Psoas muscle (tissue), 7 donors: ENCODE measurements at regions not wholly inside any gene's neighbourhood (a gene's known extent, or its start where the extent isn't known, plus 50 kb on each side); places are given as distances from the start of the nearest gene placed in this dataset.
A peak's percentile ranks its signal among the peaks of the same experiment; 100 is the strongest.

Source experiments
- ATAC-seq, 4 donors: fragments of 200-7000 bp; cut with Tn5 transposase; one replicate each; pipeline ENCODE4 v1.9.1; 2020; ENCODE audit warnings: moderate library complexity in 3 of 4, mild to moderate bottlenecking in 2 of 4
- DNase-seq, 2 donors: peaks; one replicate each; pipeline ENCODE4 v3.0.0-alpha.2; 2020
- H3K27ac ChIP-seq: fragments of 200-600 bp; one replicate; pipeline ENCODE4 v1.8.0; 2022
- H3K27me3 ChIP-seq, 3 donors: fragments of 200-600 bp in 1 of 3; one replicate each; pipeline versions ENCODE4 v1.6.1 to v1.8.0; 2013 to 2022; ENCODE audit warnings: low read length in 2 of 3, mild to moderate bottlenecking in 2 of 3, moderate library complexity in 1 of 3; ENCODE audit not compliant: insufficient read depth in 3 of 3
- H3K36me3 ChIP-seq, 2 donors: fragments of 200-600 bp in 1 of 2; one replicate each; pipeline versions ENCODE4 v1.6.1 to v1.8.0; 2013 to 2022; ENCODE audit warnings: low read depth in 1 of 2, mild to moderate bottlenecking in 1 of 2, moderate library complexity in 1 of 2; ENCODE audit not compliant: insufficient read depth in 1 of 2
- H3K4me1 ChIP-seq: fragments of 200-600 bp; one replicate; pipeline ENCODE4 v1.8.0; 2022
- H3K4me3 ChIP-seq: fragments of 200-600 bp; one replicate; pipeline ENCODE4 v1.8.0; 2022; ENCODE audit warnings: mild to moderate bottlenecking
- H3K9me3 ChIP-seq: fragments of 200-600 bp; one replicate; pipeline ENCODE4 v1.8.0; 2022
- CTCF ChIP-seq: fragments of 200-600 bp; IDR thresholded peaks from one replicate; pipeline ENCODE4 v1.8.0; 2022; ENCODE audit warnings: antibody characterized with exemption
- WGBS, 3 donors: extraction: QIAGEN DNeasy Blood & Tissue Kit; methylation state at CpG; one replicate each; pipeline versions ENCODE4 v1.1.6 to v1.1.7; 2013; 5-methylcytosine and 5-hydroxymethylcytosine counted together
- intact Hi-C, 2 donors: fragments of 100-400 bp; cut with DNase I; formaldehyde crosslinking; loops; one replicate each; pipeline versions ENCODE4 v1.11.0 to v1.14.2; 2022
- donor health status: healthy with polysubstance abuse.
- donor health status: DM: no; HTN: no; CAD: no; lungs with moderate emphysema.
- donor health status: Bipolar disorder and iron deficiency.
- donor health status: healthy.
- donor health status: DM: yes; HTN: yes; CAD: no.
- donor health status: DM: no; HTN: no; CAD: no.
- donor health status: DM: yes; HTN: yes; CAD: no.

DNA sequence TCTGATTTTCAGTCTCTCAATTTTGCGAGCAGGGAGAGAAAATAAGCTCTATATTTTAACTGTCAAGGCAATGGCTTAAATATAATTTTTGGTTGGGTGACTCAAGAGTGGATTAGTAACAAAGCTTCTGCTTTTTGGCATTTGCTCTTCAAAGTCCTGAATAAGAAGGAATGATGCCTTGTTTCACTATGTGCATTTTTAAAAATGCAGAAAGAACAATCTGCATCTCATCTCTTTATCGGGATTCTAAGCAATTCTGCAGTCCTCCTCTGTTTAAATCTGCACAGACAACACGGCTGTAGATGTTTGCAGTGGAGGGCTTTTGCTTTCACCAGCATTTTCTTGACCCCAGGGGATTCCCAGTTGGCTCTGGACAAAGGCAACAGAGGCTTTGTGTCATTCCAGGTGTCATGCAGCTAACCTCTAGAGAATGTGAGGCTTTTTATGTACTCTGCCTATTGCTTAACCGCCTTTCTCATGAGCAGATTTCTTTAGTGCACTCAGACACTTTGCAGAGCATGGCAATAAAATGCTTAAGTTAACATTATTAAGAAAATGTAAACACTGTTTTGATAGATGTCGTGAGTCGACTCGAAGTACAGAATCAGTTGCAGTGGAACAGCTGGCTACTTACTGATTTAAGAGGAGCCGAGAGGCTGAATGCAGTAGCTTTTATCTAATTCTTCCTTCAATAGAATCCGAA, 783.2 kb upstream of the NEGR1 start:
- Histone ChIP-seq H3K27ac (no peak overlapping the region), H3K4me3 (no peak overlapping the region), H3K27me3 (no peaks in the 10 kb centered on the region), H3K9me3 (no peaks in the 10 kb centered on the region), H3K36me3 (no peaks in the 10 kb centered on the region), H3K4me1 (no peaks in the 10 kb centered on the region)
- DNase-seq (no peak), ATAC-seq (no peak)
- no peak for TF ChIP-seq CTCF
- WGBS, 3 donors, result 14 to 19% (median 15%) methylated on average over 9 of the region's 9 CpGs
- intact Hi-C loops, result no loop called here

DNA sequence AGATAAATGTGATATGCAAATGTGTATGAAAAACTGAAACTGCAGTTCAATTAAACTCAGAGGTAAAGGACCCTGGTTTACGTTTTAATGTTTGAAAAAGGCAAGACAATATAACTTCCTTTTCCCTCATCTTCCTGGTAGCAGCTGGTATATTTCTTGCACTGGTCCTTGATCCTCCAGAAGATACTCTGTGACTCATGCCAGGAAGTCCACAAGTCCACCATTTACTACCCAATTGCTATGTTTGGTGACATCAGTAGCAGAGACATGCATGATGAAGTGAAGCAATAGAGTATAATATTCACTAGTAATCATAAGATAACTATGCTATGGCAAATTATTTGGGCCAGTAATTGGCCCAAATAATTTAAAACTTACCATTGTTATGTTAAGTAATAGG, 774.5 kb upstream of the NEGR1 start:
- no peak for TF ChIP-seq CTCF
- 0 to 41% (median 32%) methylated on average over 1 of the region's 1 CpG for WGBS, 3 donors
- H3K36me3 ChIP-seq, result no peaks in the 10 kb centered on the region
- H3K27ac ChIP-seq, result no peak overlapping the region
- ATAC-seq (no peak), DNase-seq (no peak)
- H3K27me3 ChIP-seq, result no peaks in the 10 kb centered on the region
- H3K4me3 ChIP-seq, result no peak overlapping the region
- intact Hi-C loops, result no loop called here
- H3K4me1 ChIP-seq, result no peaks in the 10 kb centered on the region
- H3K9me3 ChIP-seq, result no peaks in the 10 kb centered on the region

GRCh38 chr1:73044241-73045036, 762.1 kb upstream of the NEGR1 start:
- H3K27me3 ChIP-seq, result no peaks in the 10 kb centered on the region
- peak in 1 of 2 donors; percentile 40 for DNase-seq
- intact Hi-C loops, result loop anchor here in 1 of 2 donors (10.0 kb wide), 1 partner anchor 60 kb away; no protein-coding TSS in a partner anchor
- no peak overlapping the region for H3K4me3 ChIP-seq
- no peak for TF ChIP-seq CTCF
- 27 to 40% (median 36%) methylated on average over 4 of the region's 4 CpGs for WGBS, 3 donors
- no peaks in the 10 kb centered on the region for H3K9me3 ChIP-seq
- H3K4me1 ChIP-seq, result no peaks in the 10 kb centered on the region
- ATAC-seq, result no peak
- H3K36me3 ChIP-seq, result no peaks in the 10 kb centered on the region
- no peak overlapping the region for H3K27ac ChIP-seq

- Histone ChIP-seq H3K9me3 (no peaks in the 10 kb centered on the region), H3K27ac (no peak overlapping the region), H3K36me3 (no peaks in the 10 kb centered on the region), H3K27me3 (no peaks in the 10 kb centered on the region), H3K4me3 (no peak overlapping the region), H3K4me1 (no peaks in the 10 kb centered on the region)
- DNase-seq, result no peak
- 85 to 89% (median 88%) methylated on average over 1 of the region's 1 CpG for WGBS, 3 donors
- no peak for TF ChIP-seq CTCF
- no peak for ATAC-seq
- intact Hi-C loops, result loop anchor here in 1 of 2 donors (10.0 kb wide), 1 partner anchor 58 kb away; no protein-coding TSS in a partner anchor
Measured at GRCh38 chr1:73042403-73042802, 760.1 kb upstream of the NEGR1 start.
